ACC112 (cell line): ENCODE measurements at regions not wholly inside any gene's neighbourhood (a gene's known extent, or its start where the extent isn't known, plus 50 kb on each side); places are given as distances from the start of the nearest gene placed in this dataset.

Source experiments
- H2AFZ ChIP-seq: fragments of 200-600 bp; sonication (generic); one replicate; pipeline ENCODE4 v1.6.0; 2017; ENCODE audit warnings: antibody characterized with exemption, low read length; ENCODE audit not compliant: unreplicated experiment
- H3K27ac ChIP-seq: fragments of 200-600 bp; sonication (generic); 2 replicates; pipeline ENCODE4 v1.5.1; 2014; ENCODE audit warnings: low read depth, mild to moderate bottlenecking, antibody characterized with exemption, low read length, moderate library complexity
- H3K27me3 ChIP-seq: fragments of 200-600 bp; sonication (generic); 2 replicates; pipeline ENCODE4 v1.6.1; 2014; ENCODE audit warnings: mild to moderate bottlenecking, antibody characterized with exemption, low read length, moderate library complexity, mixed read lengths; ENCODE audit not compliant: insufficient read depth
- H3K36me3 ChIP-seq: fragments of 200-600 bp; sonication (generic); 2 replicates; pipeline ENCODE4 v1.6.1; 2016; ENCODE audit warnings: mild to moderate bottlenecking, antibody characterized with exemption, low read length, moderate library complexity, mixed read lengths; ENCODE audit not compliant: insufficient read depth
- H3K4me1 ChIP-seq: fragments of 200-600 bp; sonication (generic); one replicate; pipeline ENCODE4 v1.6.1; 2016; ENCODE audit warnings: low read length, mixed read lengths; ENCODE audit not compliant: insufficient read depth, unreplicated experiment, control insufficient read depth
- H3K4me3 ChIP-seq: fragments of 200-600 bp; sonication (generic); 2 replicates; pipeline ENCODE4 v1.5.1; 2014; ENCODE audit warnings: mild to moderate bottlenecking, low read depth, low read length
- H3K79me2 ChIP-seq: fragments of 200-600 bp; sonication (generic); one replicate; pipeline ENCODE4 v1.6.0; 2016; ENCODE audit warnings: low read length; ENCODE audit not compliant: control insufficient read depth, unreplicated experiment, insufficient read depth

- H3K36me3 ChIP-seq: no peaks in the 10 kb centered on the region
- H3K27ac ChIP-seq: no peak overlapping the region
- H3K4me3 ChIP-seq: no peak overlapping the region
- H3K27me3 ChIP-seq: peaks cover 19% of the 10 kb centered on the region; the same call in 1 of the 2 replicates
- no peak overlapping the region for H2AFZ ChIP-seq
- no peaks in the 10 kb centered on the region for H3K4me1 ChIP-seq
- H3K79me2 ChIP-seq: no peaks in the 10 kb centered on the region
Measured at GRCh38 chr11:96641261-96641660, 251.4 kb downstream of the JRKL start.

GRCh38 chr11:96642583-96642982 is 252.8 kb downstream of the JRKL start:
- H3K4me3 ChIP-seq: no peak overlapping the region
- no peak overlapping the region for H3K27ac ChIP-seq
- H3K36me3 ChIP-seq: no peaks in the 10 kb centered on the region
- no peaks in the 10 kb centered on the region for H3K4me1 ChIP-seq
- no peak overlapping the region for H2AFZ ChIP-seq
- peaks cover 27% of the 10 kb centered on the region; the same call in 1 of the 2 replicates for H3K27me3 ChIP-seq
- no peaks in the 10 kb centered on the region for H3K79me2 ChIP-seq

DNA sequence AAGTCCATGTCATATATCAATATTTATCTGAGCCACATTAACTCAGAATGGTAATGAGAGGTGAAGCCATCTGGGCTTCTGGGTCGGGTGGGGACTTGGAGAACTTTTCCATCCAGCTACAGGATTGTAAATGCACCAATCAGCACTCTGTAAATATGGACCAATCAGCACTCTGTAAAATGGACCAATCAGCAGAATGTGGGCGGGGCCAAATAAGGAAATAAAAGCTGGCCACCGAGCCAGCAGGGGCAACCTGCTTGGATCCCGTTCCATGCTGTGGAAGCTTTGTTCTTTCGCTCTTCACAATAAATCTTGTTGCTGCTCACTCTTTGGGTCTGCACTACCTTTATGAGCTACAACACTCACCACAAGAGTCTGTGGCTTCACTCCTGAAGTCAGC is 253.4 kb downstream of the JRKL start:
- Histone ChIP-seq H3K36me3 (no peaks in the 10 kb centered on the region), H3K79me2 (no peaks in the 10 kb centered on the region), H3K27me3 (peaks cover 29% of the 10 kb centered on the region; the same call in 1 of the 2 replicates), H3K27ac (no peak overlapping the region), H3K4me1 (no peaks in the 10 kb centered on the region), H2AFZ (no peak overlapping the region), H3K4me3 (no peak overlapping the region)

DNA sequence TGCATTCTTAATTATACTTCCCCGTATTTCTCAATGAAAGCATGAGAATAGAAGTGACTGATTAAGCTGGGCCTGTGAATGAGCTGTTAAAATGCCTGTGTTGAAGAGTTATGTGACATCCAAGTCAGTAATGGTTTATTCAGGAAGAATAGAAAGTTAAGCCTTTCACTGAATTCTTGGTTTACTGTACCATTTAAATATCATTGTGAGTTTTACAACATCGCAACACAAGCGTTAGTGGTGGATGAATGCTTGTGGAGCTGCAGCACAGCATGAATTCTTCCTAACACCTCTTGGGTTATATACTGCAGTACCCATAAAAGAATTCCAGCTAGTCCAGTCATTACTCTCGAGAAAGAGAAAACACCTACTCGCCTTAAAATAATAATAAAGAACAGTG is 257.8 kb downstream of the JRKL start:
- no peak overlapping the region for H2AFZ ChIP-seq
- peaks cover 22% of the 10 kb centered on the region; the same call in 1 of the 2 replicates for H3K27me3 ChIP-seq
- no peaks in the 10 kb centered on the region for H3K79me2 ChIP-seq
- H3K27ac ChIP-seq: no peak overlapping the region
- H3K36me3 ChIP-seq: no peaks in the 10 kb centered on the region
- no peaks in the 10 kb centered on the region for H3K4me1 ChIP-seq
- no peak overlapping the region for H3K4me3 ChIP-seq

DNA sequence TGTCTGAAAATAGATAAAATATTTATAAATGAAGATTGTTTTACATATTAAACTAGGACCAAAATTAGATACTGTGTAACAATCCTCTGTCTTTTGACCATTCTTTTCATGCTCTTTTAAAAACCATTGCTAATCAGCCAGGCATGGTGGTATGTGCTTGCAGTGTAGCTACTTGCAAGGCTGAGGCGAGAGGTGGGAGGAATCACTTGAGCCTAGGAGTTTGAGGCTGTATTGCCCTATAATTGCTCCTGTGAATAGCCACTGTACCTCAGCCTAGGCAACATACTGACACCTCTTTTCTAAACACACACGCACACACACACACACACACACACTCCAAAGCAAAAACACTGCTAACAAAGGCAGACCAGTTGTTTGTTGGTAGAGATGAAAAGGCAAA is 259.2 kb downstream of the JRKL start:
- H3K79me2 ChIP-seq: no peaks in the 10 kb centered on the region
- H3K27me3 ChIP-seq: peaks cover 22% of the 10 kb centered on the region; the same call in 1 of the 2 replicates
- H2AFZ ChIP-seq: no peak overlapping the region
- H3K36me3 ChIP-seq: no peaks in the 10 kb centered on the region
- no peak overlapping the region for H3K4me3 ChIP-seq
- no peaks in the 10 kb centered on the region for H3K4me1 ChIP-seq
- no peak overlapping the region for H3K27ac ChIP-seq

- Histone ChIP-seq H3K27me3 (peaks cover 2% of the 10 kb centered on the region; the same call in 1 of the 2 replicates), H3K4me1 (no peaks in the 10 kb centered on the region), H3K4me3 (no peak overlapping the region), H2AFZ (no peak overlapping the region), H3K79me2 (no peaks in the 10 kb centered on the region), H3K36me3 (no peaks in the 10 kb centered on the region), H3K27ac (no peak overlapping the region)
Measured at GRCh38 chr11:96652516-96652915, 262.7 kb downstream of the JRKL start.

DNA sequence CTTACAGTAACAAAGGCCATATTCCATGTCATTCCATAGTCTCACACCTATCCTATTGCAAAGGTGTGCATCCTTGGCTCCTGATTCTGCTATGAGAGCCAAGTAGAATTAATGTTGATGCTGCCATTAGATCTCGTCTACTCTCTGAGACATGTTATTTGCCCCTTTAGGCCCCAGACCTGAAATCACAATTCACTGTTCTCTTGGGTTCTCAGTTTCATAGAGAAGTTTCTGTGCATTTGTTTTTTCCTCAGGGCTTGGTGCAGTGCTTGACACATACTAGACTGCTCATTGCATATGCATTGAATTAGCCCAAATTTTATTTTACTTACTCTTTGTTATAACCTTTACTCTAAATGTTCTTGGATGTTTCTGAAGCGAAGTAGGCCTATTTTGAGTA is 265.7 kb downstream of the JRKL start:
- Histone ChIP-seq H3K27me3 (peaks cover 15% of the 10 kb centered on the region; the same call in 1 of the 2 replicates), H2AFZ (no peak overlapping the region), H3K27ac (no peak overlapping the region), H3K79me2 (no peaks in the 10 kb centered on the region), H3K4me3 (no peak overlapping the region), H3K4me1 (no peaks in the 10 kb centered on the region), H3K36me3 (no peaks in the 10 kb centered on the region)

DNA sequence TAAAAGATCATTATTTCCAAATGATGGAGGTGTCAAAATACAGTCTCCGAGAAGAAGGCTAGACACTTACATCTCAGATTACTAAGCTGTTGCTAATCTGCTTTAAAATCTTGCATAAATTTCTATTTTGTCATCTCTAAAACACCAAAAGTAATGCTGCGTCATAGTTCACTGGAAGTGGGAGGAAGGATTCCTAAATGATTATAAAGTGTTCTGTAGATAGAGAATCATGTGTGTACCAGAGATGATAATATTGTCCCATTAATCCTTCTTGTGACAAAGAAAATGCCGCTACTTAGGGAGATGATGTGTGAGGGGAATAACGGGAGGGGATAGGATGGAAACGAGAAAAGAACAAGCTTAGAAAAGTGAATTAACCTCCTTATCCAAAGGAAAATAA is 268.6 kb downstream of the JRKL start:
- Histone ChIP-seq H3K36me3 (no peaks in the 10 kb centered on the region), H3K4me1 (no peaks in the 10 kb centered on the region), H2AFZ (no peak overlapping the region), H3K4me3 (no peak overlapping the region), H3K79me2 (no peaks in the 10 kb centered on the region), H3K27me3 (peaks cover 15% of the 10 kb centered on the region; the same call in 1 of the 2 replicates), H3K27ac (no peak overlapping the region)

GRCh38 chr11:96664110-96664509 is 274.3 kb downstream of the JRKL start:
- Histone ChIP-seq H3K79me2 (no peaks in the 10 kb centered on the region), H3K36me3 (no peaks in the 10 kb centered on the region), H3K4me1 (no peaks in the 10 kb centered on the region), H3K27me3 (peaks cover under 1% of the 10 kb centered on the region; the same call in 1 of the 2 replicates), H3K27ac (no peak overlapping the region), H3K4me3 (no peak overlapping the region), H2AFZ (no peak overlapping the region)

GRCh38 chr11:96680211-96681018 is 290.6 kb downstream of the JRKL start:
- H3K27ac ChIP-seq: no peak overlapping the region
- H3K36me3 ChIP-seq: no peaks in the 10 kb centered on the region
- peaks cover 4% of the 10 kb centered on the region; the same call in 1 of the 2 replicates for H3K27me3 ChIP-seq
- H3K4me3 ChIP-seq: no peak overlapping the region
- no peaks in the 10 kb centered on the region for H3K4me1 ChIP-seq
- no peak overlapping the region for H2AFZ ChIP-seq
- H3K79me2 ChIP-seq: no peaks in the 10 kb centered on the region
